H1 (cell line): ENCODE measurements at regions not wholly inside any gene's neighbourhood (a gene's known extent, or its start where the extent isn't known, plus 50 kb on each side); places are given as distances from the start of the nearest gene placed in this dataset.

Experiments
- CHD2 ChIP-seq: IDR thresholded peaks from 2 replicates; pipeline ENCODE4 v1.6.1; 2012; ENCODE audit warnings: low read length, improper control_type of control experiment
- CTCF ChIP-seq, 3 experiments: IDR thresholded peaks; 1 replicate in 2 of 3; 2 replicates in 1 of 3; pipeline versions ENCODE4 v1.5.1 to v1.6.1; 2011; ENCODE audit warnings: low read length in 3 of 3, mild to moderate bottlenecking in 3 of 3, inconsistent platforms in 2 of 3, low read depth in 1 of 3, moderate library complexity in 1 of 3; ENCODE audit not compliant: insufficient read depth in 1 of 3; ENCODE audit errors: control extremely low read depth in 1 of 3
- YY1 ChIP-seq: IDR thresholded peaks from 2 replicates; pipeline ENCODE4 v1.6.1; 2011; ENCODE audit warnings: low read depth, mild to moderate bottlenecking, low read length

- 0 out of 4 replicates have a peak, but pooled peaks of 1 of the 3 experiments have one; percentile 9 for TF ChIP-seq CTCF (IDR thresholded peaks at IDR 0.05; ENCODE audit: control extremely low read depth in 1 of 3, insufficient read depth in 1 of 3, low read depth in 1 of 3, low read length in 3 of 3)
- no peak for TF ChIP-seq YY1
- no peak for TF ChIP-seq CHD2
Observed at GRCh38 chr6:168841609-168842278, 400.8 kb downstream of the SMOC2 start.
